Activated T-helper 17 cell treated with anti-CD3 and anti-CD28 coated beads, Interleukin-2, amount 50 U/mL, for 72 hours (primary cell): ENCODE measurements at regions not wholly inside any gene's neighbourhood (a gene's known extent, or its start where the extent isn't known, plus 50 kb on each side); places are given as distances from the start of the nearest gene placed in this dataset.

Experiments used
- ATAC-seq: fragments of 150-1000 bp; cut with Tn5 transposase; replicated peaks from 2 replicates; pipeline ENCODE4 v1.10.0; 2021; ENCODE audit warnings: mild to moderate bottlenecking, moderate library complexity
- H3K27ac Mint-ChIP-seq: one replicate; pipeline ENCODE4 v1.8.0; 2022; ENCODE audit warnings: mixed read lengths
- H3K27me3 Mint-ChIP-seq: one replicate; pipeline ENCODE4 v1.8.0; 2022; ENCODE audit warnings: mixed read lengths
- H3K36me3 Mint-ChIP-seq: one replicate; pipeline ENCODE4 v1.8.0; 2022; ENCODE audit warnings: low read depth, mild to moderate bottlenecking, mixed read lengths
- H3K4me1 Mint-ChIP-seq: one replicate; pipeline ENCODE4 v1.8.0; 2022; ENCODE audit warnings: mixed read lengths
- H3K4me3 Mint-ChIP-seq: one replicate; pipeline ENCODE4 v1.8.0; 2022; ENCODE audit warnings: mild to moderate bottlenecking, mixed read lengths
- H3K9me3 Mint-ChIP-seq: one replicate; pipeline ENCODE4 v1.8.0; 2022; ENCODE audit warnings: mixed read lengths

GRCh38 chr20:11281240-11281639 lies 607.4 kb upstream of the JAG1 start:
- no peaks in the 10 kb centered on the region for H3K36me3 Mint-ChIP-seq
- no peaks in the 10 kb centered on the region for H3K4me1 Mint-ChIP-seq
- H3K27me3 Mint-ChIP-seq: peaks cover 11% of the 10 kb centered on the region
- ATAC-seq: no peak
- H3K9me3 Mint-ChIP-seq: peaks cover 10% of the 10 kb centered on the region
- no peak overlapping the region for H3K4me3 Mint-ChIP-seq
- no peak overlapping the region for H3K27ac Mint-ChIP-seq

DNA sequence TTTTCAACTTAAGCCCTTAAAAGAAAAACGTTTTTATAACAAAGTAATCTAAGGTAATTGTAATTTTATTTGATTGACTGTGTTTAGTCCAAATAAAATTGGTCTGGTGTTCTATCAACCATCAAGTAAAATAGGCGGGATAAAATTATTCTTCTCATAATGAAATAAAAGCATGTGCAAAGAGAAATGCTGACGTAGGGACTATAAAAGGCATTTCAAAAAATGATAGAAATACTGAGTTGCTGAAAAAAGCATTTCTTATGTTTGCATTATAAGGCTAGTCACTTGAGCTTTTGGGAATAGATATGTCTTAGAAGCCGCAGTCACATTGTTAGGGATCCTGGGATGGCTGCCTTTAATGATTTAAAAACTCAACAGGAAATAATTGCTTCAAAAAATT lies 608.0 kb upstream of the JAG1 start:
- ATAC-seq: no peak
- Mint-ChIP-seq H3K27me3 (peaks cover 11% of the 10 kb centered on the region), H3K36me3 (no peaks in the 10 kb centered on the region), H3K27ac (no peak overlapping the region), H3K4me3 (no peak overlapping the region), H3K4me1 (no peaks in the 10 kb centered on the region), H3K9me3 (peaks cover 10% of the 10 kb centered on the region)

DNA sequence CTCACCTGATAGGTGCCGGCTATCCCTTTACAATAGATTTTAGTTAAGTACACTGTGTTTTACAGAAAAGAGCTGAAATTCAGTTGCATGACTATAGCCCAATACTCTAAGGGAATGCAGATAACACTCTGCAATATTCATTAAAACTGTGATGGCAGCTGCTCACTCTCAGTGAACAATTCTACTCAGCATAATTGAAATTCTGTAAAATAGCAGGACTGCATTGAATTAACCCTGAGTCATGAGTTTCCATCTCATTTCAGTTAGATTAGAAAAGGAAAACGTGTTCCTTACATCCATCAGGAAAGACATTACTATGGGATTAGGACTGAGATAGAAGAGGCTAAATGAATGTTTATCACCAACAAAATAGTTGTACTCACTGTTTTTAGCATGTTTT lies 613.3 kb upstream of the JAG1 start:
- H3K4me1 Mint-ChIP-seq: no peaks in the 10 kb centered on the region
- no peak overlapping the region for H3K27ac Mint-ChIP-seq
- peaks cover 4% of the 10 kb centered on the region for H3K9me3 Mint-ChIP-seq
- no peak overlapping the region for H3K4me3 Mint-ChIP-seq
- no peaks in the 10 kb centered on the region for H3K36me3 Mint-ChIP-seq
- no peak for ATAC-seq
- H3K27me3 Mint-ChIP-seq: peaks cover 3% of the 10 kb centered on the region

DNA sequence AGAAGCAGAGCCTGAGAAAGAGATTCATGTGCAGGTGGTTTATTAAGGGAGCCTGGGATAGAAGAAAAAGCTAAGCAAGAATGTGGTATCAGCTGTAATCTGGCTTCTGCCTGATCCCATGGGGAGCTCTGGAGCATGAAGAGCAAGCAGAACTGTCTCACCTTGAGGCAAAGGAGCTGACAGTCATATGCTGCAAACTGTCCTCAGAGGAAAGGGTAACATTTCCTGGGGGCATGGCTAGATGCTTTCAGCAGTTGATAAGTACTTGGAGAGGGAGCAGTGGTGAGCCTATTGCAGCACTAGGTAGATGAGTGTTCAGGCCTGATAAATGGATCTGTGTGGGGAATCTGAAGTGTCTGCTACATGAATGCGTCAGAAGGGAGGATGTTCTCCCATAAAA lies 621.5 kb upstream of the BTBD3 start:
- ATAC-seq: no peak
- peaks cover 7% of the 10 kb centered on the region for H3K9me3 Mint-ChIP-seq
- no peaks in the 10 kb centered on the region for H3K36me3 Mint-ChIP-seq
- no peak overlapping the region for H3K27ac Mint-ChIP-seq
- H3K4me1 Mint-ChIP-seq: no peaks in the 10 kb centered on the region
- peaks cover 3% of the 10 kb centered on the region for H3K27me3 Mint-ChIP-seq
- H3K4me3 Mint-ChIP-seq: no peak overlapping the region

GRCh38 chr20:11296951-11297350 lies 620.7 kb upstream of the BTBD3 start:
- Mint-ChIP-seq H3K4me3 (no peak overlapping the region), H3K27me3 (peaks cover 3% of the 10 kb centered on the region), H3K27ac (no peak overlapping the region), H3K36me3 (no peaks in the 10 kb centered on the region), H3K9me3 (peaks cover 7% of the 10 kb centered on the region), H3K4me1 (no peaks in the 10 kb centered on the region)
- no peak for ATAC-seq

- Mint-ChIP-seq H3K27me3 (no peaks in the 10 kb centered on the region), H3K9me3 (peaks cover 9% of the 10 kb centered on the region), H3K36me3 (no peaks in the 10 kb centered on the region), H3K27ac (no peak overlapping the region), H3K4me1 (no peaks in the 10 kb centered on the region), H3K4me3 (no peak overlapping the region)
- no peak for ATAC-seq
Measured at GRCh38 chr20:11301699-11302098, 616.0 kb upstream of the BTBD3 start.

- Mint-ChIP-seq H3K4me3 (no peak overlapping the region), H3K36me3 (no peaks in the 10 kb centered on the region), H3K9me3 (peaks cover 5% of the 10 kb centered on the region), H3K4me1 (no peaks in the 10 kb centered on the region), H3K27me3 (no peaks in the 10 kb centered on the region), H3K27ac (no peak overlapping the region)
- ATAC-seq: no peak
Measured at GRCh38 chr20:11302436-11302835, 615.3 kb upstream of the BTBD3 start.

- peaks cover 5% of the 10 kb centered on the region for H3K9me3 Mint-ChIP-seq
- H3K4me3 Mint-ChIP-seq: no peak overlapping the region
- no peak for ATAC-seq
- H3K4me1 Mint-ChIP-seq: no peaks in the 10 kb centered on the region
- H3K36me3 Mint-ChIP-seq: no peaks in the 10 kb centered on the region
- no peaks in the 10 kb centered on the region for H3K27me3 Mint-ChIP-seq
- no peak overlapping the region for H3K27ac Mint-ChIP-seq
Measured at GRCh38 chr20:11304795-11305194, 612.9 kb upstream of the BTBD3 start.

DNA sequence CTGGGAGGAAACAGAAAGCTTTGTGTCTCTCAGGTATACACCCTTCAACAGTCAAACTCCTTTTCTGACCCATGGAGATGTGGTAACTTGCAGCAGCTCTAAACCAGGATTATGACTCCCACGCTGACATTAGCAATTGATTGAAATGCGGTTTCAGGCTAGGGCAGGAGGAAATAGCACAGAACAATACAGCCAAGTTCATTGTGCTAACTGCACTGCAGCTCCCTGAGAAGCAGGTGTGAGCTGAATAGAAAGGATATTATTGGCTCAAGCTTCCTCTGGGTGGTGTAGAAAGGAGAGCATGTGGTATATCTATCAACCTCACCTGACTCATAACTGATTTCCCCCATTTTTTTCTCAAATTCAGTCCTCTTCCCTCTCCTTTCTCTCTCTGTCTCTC lies 612.3 kb upstream of the BTBD3 start:
- Mint-ChIP-seq H3K4me1 (no peaks in the 10 kb centered on the region), H3K4me3 (no peak overlapping the region), H3K27ac (no peak overlapping the region), H3K36me3 (no peaks in the 10 kb centered on the region), H3K27me3 (no peaks in the 10 kb centered on the region), H3K9me3 (peaks cover 5% of the 10 kb centered on the region)
- ATAC-seq: no peak

DNA sequence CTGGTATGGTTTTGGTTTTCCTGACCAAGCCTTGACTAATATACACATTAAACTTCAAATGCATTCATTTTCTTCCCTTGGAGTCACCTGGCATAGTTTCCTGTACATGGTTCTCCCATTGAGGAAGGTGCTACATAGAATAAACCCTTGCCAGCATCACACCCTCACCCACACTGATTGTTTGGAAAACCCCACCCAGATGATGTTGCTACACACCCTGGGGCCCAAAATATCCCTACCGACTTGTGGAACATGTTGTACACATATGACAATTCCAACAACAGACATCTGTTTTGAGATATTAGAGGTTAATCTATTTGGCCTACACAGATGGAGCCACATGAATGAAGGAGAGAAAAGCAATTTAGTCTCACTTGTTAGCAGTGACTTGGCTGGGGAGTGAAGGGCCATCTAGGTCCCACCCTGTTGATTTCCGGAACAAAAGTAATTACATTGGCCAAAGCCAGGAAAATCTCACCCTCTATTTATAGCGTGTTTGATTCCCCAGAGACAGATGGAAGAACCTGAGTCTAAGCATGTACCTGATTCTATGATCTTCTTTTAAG lies 606.0 kb upstream of the BTBD3 start:
- ATAC-seq: no peak
- no peaks in the 10 kb centered on the region for H3K9me3 Mint-ChIP-seq
- no peaks in the 10 kb centered on the region for H3K27me3 Mint-ChIP-seq
- H3K36me3 Mint-ChIP-seq: no peaks in the 10 kb centered on the region
- no peak overlapping the region for H3K27ac Mint-ChIP-seq
- no peak overlapping the region for H3K4me3 Mint-ChIP-seq
- H3K4me1 Mint-ChIP-seq: no peaks in the 10 kb centered on the region

GRCh38 chr20:11315525-11315924 lies 602.2 kb upstream of the BTBD3 start:
- H3K36me3 Mint-ChIP-seq: no peaks in the 10 kb centered on the region
- no peak overlapping the region for H3K27ac Mint-ChIP-seq
- H3K4me1 Mint-ChIP-seq: no peaks in the 10 kb centered on the region
- H3K9me3 Mint-ChIP-seq: no peaks in the 10 kb centered on the region
- H3K4me3 Mint-ChIP-seq: no peak overlapping the region
- no peaks in the 10 kb centered on the region for H3K27me3 Mint-ChIP-seq
- no peak for ATAC-seq

DNA sequence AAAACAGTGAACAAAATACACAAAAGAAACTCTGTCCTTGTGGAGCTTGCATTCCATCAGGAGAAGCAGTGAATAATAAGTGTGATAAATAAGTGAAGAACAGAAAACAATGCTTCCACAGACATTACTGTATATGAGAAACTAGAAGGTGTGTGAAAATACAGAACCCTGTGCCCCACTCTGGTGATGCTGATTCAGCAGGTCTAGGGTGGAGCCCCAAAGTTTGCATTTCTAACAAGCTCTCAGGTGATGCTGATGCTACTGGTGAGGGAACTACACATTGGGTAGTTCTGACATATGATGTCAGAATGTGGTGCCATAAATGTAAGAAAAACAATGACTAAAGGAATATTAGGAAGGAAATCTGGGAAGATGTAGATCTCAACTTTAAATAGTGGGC lies 601.4 kb upstream of the BTBD3 start:
- no peaks in the 10 kb centered on the region for H3K4me1 Mint-ChIP-seq

DNA sequence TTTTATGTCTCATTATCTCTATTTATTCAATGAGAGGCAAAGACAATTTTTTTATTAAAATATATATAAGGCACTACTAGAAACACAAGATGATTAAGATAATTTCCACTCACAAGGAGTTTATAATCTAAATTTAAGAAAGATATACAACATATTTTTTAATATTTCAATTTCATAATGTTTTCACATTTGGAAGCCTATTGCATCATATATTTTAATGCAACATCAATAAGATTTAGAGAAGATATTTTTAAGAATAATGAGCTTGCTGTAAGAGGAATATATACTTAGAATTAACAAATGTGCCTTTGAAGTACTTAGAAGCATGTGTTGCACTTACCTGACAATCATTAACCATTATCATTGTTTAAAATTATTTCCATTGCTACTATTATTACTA lies 597.7 kb upstream of the BTBD3 start:
- Mint-ChIP-seq H3K9me3 (peaks cover 9% of the 10 kb centered on the region), H3K27ac (no peak overlapping the region), H3K36me3 (no peaks in the 10 kb centered on the region), H3K4me3 (no peak overlapping the region), H3K27me3 (no peaks in the 10 kb centered on the region), H3K4me1 (no peaks in the 10 kb centered on the region)
- no peak for ATAC-seq

More for the DNA sequence above, 601.4 kb upstream of the BTBD3 start:
- Mint-ChIP-seq H3K4me3 (no peak overlapping the region), H3K27ac (no peak overlapping the region), H3K36me3 (no peaks in the 10 kb centered on the region), H3K27me3 (no peaks in the 10 kb centered on the region), H3K9me3 (peaks cover 4% of the 10 kb centered on the region)
- ATAC-seq: no peak

- no peak overlapping the region for H3K27ac Mint-ChIP-seq
- no peak for ATAC-seq
- no peaks in the 10 kb centered on the region for H3K36me3 Mint-ChIP-seq
- no peaks in the 10 kb centered on the region for H3K4me1 Mint-ChIP-seq
- H3K4me3 Mint-ChIP-seq: no peak overlapping the region
- H3K27me3 Mint-ChIP-seq: no peaks in the 10 kb centered on the region
- H3K9me3 Mint-ChIP-seq: peaks cover 14% of the 10 kb centered on the region
Measured at GRCh38 chr20:11323816-11324215, 593.9 kb upstream of the BTBD3 start.

DNA sequence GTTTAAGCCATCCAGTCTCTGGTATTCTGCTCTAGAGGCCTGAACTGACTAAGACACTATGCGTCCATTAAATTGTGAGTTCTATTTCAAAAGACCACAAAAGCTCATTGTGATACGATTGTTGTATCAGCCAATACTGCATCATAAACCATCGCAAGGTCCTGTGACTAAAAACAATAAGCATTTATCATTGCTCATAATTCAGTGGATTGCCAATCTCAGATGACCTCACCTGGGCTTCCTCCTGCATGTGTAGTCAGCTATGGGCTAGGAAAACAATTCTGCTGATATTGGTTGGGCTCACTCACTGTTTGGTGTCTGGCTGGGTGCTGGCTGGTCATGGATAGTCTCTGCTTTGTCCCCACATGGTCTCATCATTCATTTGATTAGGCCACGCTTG lies 592.7 kb upstream of the BTBD3 start:
- no peak overlapping the region for H3K4me3 Mint-ChIP-seq
- no peaks in the 10 kb centered on the region for H3K27me3 Mint-ChIP-seq
- H3K4me1 Mint-ChIP-seq: no peaks in the 10 kb centered on the region
- H3K27ac Mint-ChIP-seq: no peak overlapping the region
- H3K9me3 Mint-ChIP-seq: peaks cover 14% of the 10 kb centered on the region
- no peak for ATAC-seq
- H3K36me3 Mint-ChIP-seq: no peaks in the 10 kb centered on the region

DNA sequence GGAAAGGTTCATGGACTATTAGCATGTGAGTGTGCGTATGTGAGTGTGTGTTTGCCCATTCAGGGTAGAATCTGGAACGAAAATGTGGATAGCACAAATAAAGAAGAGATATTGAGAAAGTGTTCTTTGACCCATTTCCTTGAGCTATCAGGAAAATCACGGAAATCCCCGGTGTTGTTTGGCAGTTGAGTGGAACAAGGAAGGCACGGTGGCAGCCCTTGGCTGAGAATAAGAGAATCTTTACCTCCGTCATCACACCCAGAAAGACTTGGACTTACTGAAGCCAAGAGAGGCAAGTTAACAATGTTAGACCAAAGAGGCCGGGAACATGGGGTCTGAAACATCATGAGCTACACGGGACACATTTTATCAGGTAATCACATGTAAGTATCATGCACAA lies 588.9 kb upstream of the BTBD3 start:
- H3K27ac Mint-ChIP-seq: no peak overlapping the region
- ATAC-seq: no peak
- no peaks in the 10 kb centered on the region for H3K36me3 Mint-ChIP-seq
- H3K9me3 Mint-ChIP-seq: peaks cover 9% of the 10 kb centered on the region
- no peak overlapping the region for H3K4me3 Mint-ChIP-seq
- H3K4me1 Mint-ChIP-seq: no peaks in the 10 kb centered on the region
- no peaks in the 10 kb centered on the region for H3K27me3 Mint-ChIP-seq
